H9 (cell line): ENCODE measurements at regions not wholly inside any gene's neighbourhood (a gene's known extent, or its start where the extent isn't known, plus 50 kb on each side); places are given as distances from the start of the nearest gene placed in this dataset.

Experiments
- DNase-seq: peaks from one replicate; pipeline ENCODE4 v3.0.0-alpha.2; 2017
- H2AFZ ChIP-seq: one replicate; pipeline ENCODE4 v1.6.1; 2013; ENCODE audit warnings: mild to moderate bottlenecking, low read length, control low read depth, moderate library complexity
- H2AK5ac ChIP-seq: 2 replicates; pipeline ENCODE4 v1.6.1; 2013; ENCODE audit warnings: low read length, control low read depth, mixed read lengths; ENCODE audit not compliant: insufficient read length
- H2BK120ac ChIP-seq: one replicate; pipeline ENCODE4 v1.6.1; 2013; ENCODE audit warnings: low read depth, mild to moderate bottlenecking, low read length, control low read depth, inconsistent platforms; ENCODE audit not compliant: poor library complexity, severe bottlenecking
- H2BK12ac ChIP-seq: 2 replicates; pipeline ENCODE4 v1.6.1; 2013; ENCODE audit warnings: low read length, control low read depth, mixed read lengths, low read depth; ENCODE audit not compliant: insufficient read length
- H2BK15ac ChIP-seq: 2 replicates; pipeline ENCODE4 v1.6.1; 2013; ENCODE audit warnings: low read depth, low read length, control low read depth
- H2BK20ac ChIP-seq: one replicate; pipeline ENCODE4 v1.6.1; 2013; ENCODE audit warnings: low read depth, mild to moderate bottlenecking, low read length, control low read depth, inconsistent platforms; ENCODE audit not compliant: poor library complexity, severe bottlenecking
- H2BK5ac ChIP-seq: 2 replicates; pipeline ENCODE4 v1.6.1; 2013; ENCODE audit warnings: low read length, control low read depth, mixed read lengths; ENCODE audit not compliant: insufficient read length
- H3K14ac ChIP-seq: 2 replicates; pipeline ENCODE4 v1.6.1; 2013; ENCODE audit warnings: low read length, control low read depth; ENCODE audit not compliant: insufficient read depth
- H3K18ac ChIP-seq: 2 replicates; pipeline ENCODE4 v1.6.1; 2013; ENCODE audit warnings: low read depth, mild to moderate bottlenecking, mixed read lengths, low read length, control low read depth; ENCODE audit not compliant: insufficient read length
- H3K23ac ChIP-seq: 2 replicates; pipeline ENCODE4 v1.6.1; 2013; ENCODE audit warnings: low read length, control low read depth, mixed read lengths, low read depth; ENCODE audit not compliant: insufficient read length
- H3K23me2 ChIP-seq: 2 replicates; pipeline ENCODE4 v1.6.1; 2013; ENCODE audit warnings: low read depth, mild to moderate bottlenecking, mixed read lengths, low read length, control low read depth; ENCODE audit not compliant: insufficient read length, poor library complexity, severe bottlenecking
- H3K27ac ChIP-seq: 2 replicates; pipeline ENCODE4 v1.5.1; 2013; ENCODE audit warnings: low read length, control low read depth, mixed read lengths, low read depth; ENCODE audit not compliant: insufficient read length
- H3K27me3 ChIP-seq: 2 replicates; pipeline ENCODE4 v1.6.1; 2013; ENCODE audit warnings: low read length, control low read depth, inconsistent platforms; ENCODE audit not compliant: insufficient read depth
- H3K4ac ChIP-seq: 2 replicates; pipeline ENCODE4 v1.6.1; 2013; ENCODE audit warnings: low read depth, mild to moderate bottlenecking, control low read depth, inconsistent platforms, low read length, moderate library complexity
- H3K4me1 ChIP-seq: 2 replicates; pipeline ENCODE4 v1.6.1; 2013; ENCODE audit warnings: low read length, control low read depth, inconsistent platforms; ENCODE audit not compliant: insufficient read depth
- H3K4me2 ChIP-seq: 2 replicates; pipeline ENCODE4 v1.6.1; 2013; ENCODE audit warnings: low read length, control low read depth, mixed read lengths; ENCODE audit not compliant: insufficient read length, insufficient read depth
- H3K56ac ChIP-seq: 2 replicates; pipeline ENCODE4 v1.6.1; 2013; ENCODE audit warnings: low read depth, mild to moderate bottlenecking, mixed read lengths, low read length, control low read depth; ENCODE audit not compliant: insufficient read length
- H3K79me1 ChIP-seq: 2 replicates; pipeline ENCODE4 v1.6.1; 2013; ENCODE audit warnings: low read depth, mild to moderate bottlenecking, moderate library complexity, low read length, control low read depth, inconsistent platforms; ENCODE audit not compliant: insufficient read depth, poor library complexity, severe bottlenecking
- H3K79me2 ChIP-seq: 2 replicates; pipeline ENCODE4 v1.6.1; 2013; ENCODE audit warnings: low read length, control low read depth, inconsistent platforms; ENCODE audit not compliant: insufficient read depth
- H3K9ac ChIP-seq: 2 replicates; pipeline ENCODE4 v1.6.1; 2013; ENCODE audit warnings: low read length, control low read depth, mixed read lengths; ENCODE audit not compliant: insufficient read length; ENCODE audit errors: extremely low read depth
- H3K9me3 ChIP-seq: one replicate; pipeline ENCODE4 v1.6.1; 2013; ENCODE audit warnings: low read depth, low read length, inconsistent platforms; ENCODE audit not compliant: control insufficient read depth
- H3T11ph ChIP-seq: one replicate; pipeline ENCODE4 v1.6.1; 2013; ENCODE audit warnings: mild to moderate bottlenecking, low read length, control low read depth, inconsistent platforms
- H4K20me1 ChIP-seq: one replicate; pipeline ENCODE4 v1.6.1; 2013; ENCODE audit not compliant: control insufficient read depth, insufficient read length, insufficient read depth
- H4K5ac ChIP-seq: 2 replicates; pipeline ENCODE4 v1.6.1; 2013; ENCODE audit warnings: low read depth, mild to moderate bottlenecking, mixed read lengths, low read length, control low read depth; ENCODE audit not compliant: insufficient read length
- H4K8ac ChIP-seq: replicated peaks from 2 replicates; pipeline ENCODE4 v1.6.1; 2013; ENCODE audit warnings: low read length, control low read depth, mixed read lengths, low read depth; ENCODE audit not compliant: insufficient read length
- H4K91ac ChIP-seq: 2 replicates; pipeline ENCODE4 v1.6.1; 2013; ENCODE audit warnings: low read depth, mild to moderate bottlenecking, moderate library complexity, mixed read lengths, low read length, control low read depth; ENCODE audit not compliant: insufficient read length
- H3K27ac Mint-ChIP-seq, 3 experiments: 2 replicates in 2 of 3; 3 replicates in 1 of 3; pipeline ENCODE4 v1.8.0; 2020 to 2021; ENCODE audit warnings: mixed read lengths in 3 of 3, mild to moderate bottlenecking in 1 of 3, moderate library complexity in 1 of 3
- H3K27me3 Mint-ChIP-seq: 2 replicates; pipeline ENCODE4 v1.8.0; 2021; ENCODE audit warnings: low read depth, mild to moderate bottlenecking, moderate library complexity, mixed read lengths
- H3K36me3 Mint-ChIP-seq, 3 experiments: 2 replicates in 2 of 3; 3 replicates in 1 of 3; pipeline ENCODE4 v1.8.0; 2020 to 2021; ENCODE audit warnings: low read depth in 3 of 3, mixed read lengths in 3 of 3; ENCODE audit not compliant: insufficient read depth in 1 of 3
- H3K4me1 Mint-ChIP-seq, 2 experiments: 2 replicates each; pipeline ENCODE4 v1.8.0; 2020; ENCODE audit warnings: mixed read lengths in 2 of 2
- H3K4me3 Mint-ChIP-seq, 2 experiments: 2 replicates in 1 of 2; 3 replicates in 1 of 2; pipeline ENCODE4 v1.8.0; 2020 to 2021; ENCODE audit warnings: mild to moderate bottlenecking in 2 of 2, mixed read lengths in 2 of 2, moderate library complexity in 1 of 2
- H3K9me3 Mint-ChIP-seq, 2 experiments: 2 replicates in 1 of 2; 3 replicates in 1 of 2; pipeline ENCODE4 v1.8.0; 2020; ENCODE audit warnings: mild to moderate bottlenecking in 2 of 2, mixed read lengths in 2 of 2, moderate library complexity in 1 of 2
- WGBS: extraction: QIAGEN DNeasy Blood & Tissue Kit; methylation state at CpG from one replicate; pipeline ENCODE4 v1.1.7; 2013; ENCODE audit warnings: missing lambda C conversion rate, low lambda C conversion rate, mixed read lengths; ENCODE audit not compliant: insufficient read length; ENCODE audit errors: extremely low coverage; 5-methylcytosine and 5-hydroxymethylcytosine counted together
- TF ChIP-seq, protein P1 (sequence below): fragments of 200-600 bp; sonication (generic); conservative IDR thresholded peaks from 3 replicates; pipeline ENCODE4 v1.8.0; 2021; ENCODE audit warnings: antibody characterized with exemption, mild to moderate bottlenecking

DNA sequence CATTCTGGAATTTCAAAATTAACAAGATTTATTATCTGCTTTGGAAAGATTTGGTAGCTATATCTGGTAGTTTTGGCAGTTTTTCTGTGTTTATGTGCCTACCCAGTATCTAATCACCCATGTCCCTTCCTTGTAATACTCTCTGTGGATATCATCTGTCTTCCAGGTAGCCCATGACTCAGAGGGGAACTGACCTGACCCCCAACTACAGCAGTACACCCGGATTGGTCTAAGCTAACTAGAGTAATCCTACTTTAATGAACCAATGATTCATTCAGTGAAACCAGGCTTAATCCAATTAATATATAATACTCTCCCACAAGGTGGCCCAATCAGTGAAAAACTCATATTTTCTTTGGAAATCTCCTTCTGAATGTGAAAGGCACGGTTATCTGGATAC lies 295.3 kb upstream of the SULF2 start:
- peaks cover 6% of the 10 kb centered on the region for H3K27me3 Mint-ChIP-seq
- no peaks in the 10 kb centered on the region for H4K20me1 ChIP-seq
- TF ChIP-seq, protein P1, sequence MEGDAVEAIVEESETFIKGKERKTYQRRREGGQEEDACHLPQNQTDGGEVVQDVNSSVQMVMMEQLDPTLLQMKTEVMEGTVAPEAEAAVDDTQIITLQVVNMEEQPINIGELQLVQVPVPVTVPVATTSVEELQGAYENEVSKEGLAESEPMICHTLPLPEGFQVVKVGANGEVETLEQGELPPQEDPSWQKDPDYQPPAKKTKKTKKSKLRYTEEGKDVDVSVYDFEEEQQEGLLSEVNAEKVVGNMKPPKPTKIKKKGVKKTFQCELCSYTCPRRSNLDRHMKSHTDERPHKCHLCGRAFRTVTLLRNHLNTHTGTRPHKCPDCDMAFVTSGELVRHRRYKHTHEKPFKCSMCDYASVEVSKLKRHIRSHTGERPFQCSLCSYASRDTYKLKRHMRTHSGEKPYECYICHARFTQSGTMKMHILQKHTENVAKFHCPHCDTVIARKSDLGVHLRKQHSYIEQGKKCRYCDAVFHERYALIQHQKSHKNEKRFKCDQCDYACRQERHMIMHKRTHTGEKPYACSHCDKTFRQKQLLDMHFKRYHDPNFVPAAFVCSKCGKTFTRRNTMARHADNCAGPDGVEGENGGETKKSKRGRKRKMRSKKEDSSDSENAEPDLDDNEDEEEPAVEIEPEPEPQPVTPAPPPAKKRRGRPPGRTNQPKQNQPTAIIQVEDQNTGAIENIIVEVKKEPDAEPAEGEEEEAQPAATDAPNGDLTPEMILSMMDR = no peak
- no peak overlapping the region for H3K9ac ChIP-seq
- H3K4ac ChIP-seq = no peak overlapping the region
- H4K91ac ChIP-seq = no peak overlapping the region
- H3K14ac ChIP-seq = no peak overlapping the region
- H2AFZ ChIP-seq = no peak overlapping the region
- H3K4me1 Mint-ChIP-seq = no peaks in the 10 kb centered on the region
- H4K8ac ChIP-seq = no peak overlapping the region
- DNase-seq = no peak
- H3K56ac ChIP-seq = no peak overlapping the region
- no peaks in the 10 kb centered on the region for H3K79me1 ChIP-seq
- H2BK12ac ChIP-seq = no peak overlapping the region
- H2BK5ac ChIP-seq = no peak overlapping the region
- no peak overlapping the region for H3K4me2 ChIP-seq
- H2BK15ac ChIP-seq = no peak overlapping the region
- H3T11ph ChIP-seq = no peak overlapping the region
- H3K23me2 ChIP-seq = no peaks in the 10 kb centered on the region
- H3K4me1 ChIP-seq = no peaks in the 10 kb centered on the region
- WGBS = no CpG with 5 or more reads among the region's 2 CpGs
- H3K9me3 Mint-ChIP-seq = peaks cover 13 to 27% of the 10 kb centered on the region in 2 experiments
- H3K9me3 ChIP-seq = no peaks in the 10 kb centered on the region
- H2BK120ac ChIP-seq = no peak overlapping the region
- H2BK20ac ChIP-seq = no peak overlapping the region
- no peak overlapping the region for H3K27ac ChIP-seq
- no peak overlapping the region for H3K18ac ChIP-seq
- H3K36me3 Mint-ChIP-seq = peaks cover 3 to 16% (median 11%) of the 10 kb centered on the region in 3 experiments; a peak in 5 of 7 replicates
- no peak overlapping the region for H3K4me3 Mint-ChIP-seq
- no peak overlapping the region for H3K23ac ChIP-seq
- H2AK5ac ChIP-seq = no peak overlapping the region
- H3K27ac Mint-ChIP-seq = no peak overlapping the region
- no peak overlapping the region for H4K5ac ChIP-seq
- no peaks in the 10 kb centered on the region for H3K79me2 ChIP-seq
- no peaks in the 10 kb centered on the region for H3K27me3 ChIP-seq
